Activated gamma-delta T cell treated with anti-CD3 and anti-CD28 coated beads, Interleukin-2, amount 50 U/mL, for 16 hours (primary cell): ENCODE measurements at regions not wholly inside any gene's neighbourhood (a gene's known extent, or its start where the extent isn't known, plus 50 kb on each side); places are given as distances from the start of the nearest gene placed in this dataset.

Experiments used
- DNase-seq: peaks from one replicate; pipeline ENCODE4 v3.0.0-alpha.2; 2020; ENCODE audit warnings: low read depth

DNA sequence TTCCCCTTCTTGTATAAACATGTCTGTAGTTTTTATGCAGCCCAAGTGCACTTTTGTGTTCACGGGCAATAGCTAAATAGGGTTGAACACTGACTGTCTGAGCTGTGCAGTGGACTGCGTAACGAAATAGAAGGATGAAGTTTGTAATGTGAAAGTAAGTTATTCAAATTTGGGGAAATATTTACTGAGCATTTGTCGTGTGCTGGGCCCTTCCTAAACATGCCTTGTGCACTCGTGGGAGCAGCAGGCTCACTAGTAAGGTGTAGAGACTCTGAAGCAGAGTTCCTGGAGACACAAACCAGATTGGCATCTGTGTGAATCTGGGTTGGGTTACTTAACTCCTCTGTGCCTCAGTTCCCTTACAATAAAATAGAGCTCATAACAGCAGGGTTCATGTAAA lies 51.7 kb upstream of the C1QTNF7 start:
- DNase-seq, result no peak

GRCh38 chr4:15376594-15376993 lies 51.2 kb upstream of the C1QTNF7 start:
- no peak for DNase-seq
